ENCODE measurements at regions not wholly inside any gene's neighbourhood (a gene's known extent, or its start where the extent isn't known, plus 50 kb on each side); places are given as distances from the start of the nearest gene placed in this dataset.
"Not testable (repeated sequence)": the region's sequence is repeated elsewhere in the genome, so short reads cannot be mapped to it uniquely, and the experiment has no call there.

GRCh38 chrX:47302396-47302795 lies 68.0 kb upstream of the ZNF157 start:
- DNase-seq = no peak
- no peak overlapping the region for H3K27ac Mint-ChIP-seq

GRCh38 chrX:47306471-47307023 lies 63.8 kb upstream of the ZNF157 start:
- H3K4me3 Mint-ChIP-seq; H3K4me1 Mint-ChIP-seq (ENCODE audit: low read depth); DNase-seq; H3K9me3 Mint-ChIP-seq; H3K27ac Mint-ChIP-seq; H3K36me3 Mint-ChIP-seq (ENCODE audit: low read depth): not testable (repeated sequence)
- H3K27me3 Mint-ChIP-seq = peaks cover 50% of the 10 kb centered on the region

More at GRCh38 chrX:47302396-47302795, 68.0 kb upstream of the ZNF157 start:
- H3K9me3 Mint-ChIP-seq = no peaks in the 10 kb centered on the region
- peaks cover 37% of the 10 kb centered on the region for H3K27me3 Mint-ChIP-seq
- H3K4me3 Mint-ChIP-seq = no peak overlapping the region
- no peaks in the 10 kb centered on the region for H3K4me1 Mint-ChIP-seq (ENCODE audit: low read depth)
- no peaks in the 10 kb centered on the region for H3K36me3 Mint-ChIP-seq (ENCODE audit: low read depth)

- peak; percentile 48 for DNase-seq
- no peak overlapping the region for H3K27ac Mint-ChIP-seq
- H3K4me3 Mint-ChIP-seq = no peak overlapping the region
- peaks cover 38% of the 10 kb centered on the region for H3K27me3 Mint-ChIP-seq
- no peaks in the 10 kb centered on the region for H3K4me1 Mint-ChIP-seq (ENCODE audit: low read depth)
- H3K36me3 Mint-ChIP-seq (ENCODE audit: low read depth) = no peaks in the 10 kb centered on the region
- no peaks in the 10 kb centered on the region for H3K9me3 Mint-ChIP-seq
These were observed 58.2 kb upstream of the ZNF157 start for GRCh38 chrX:47311932-47312774.

- Mint-ChIP-seq H3K9me3 (no peaks in the 10 kb centered on the region), H3K36me3 (ENCODE audit: low read depth) (no peaks in the 10 kb centered on the region), H3K4me3 (no peak overlapping the region), H3K4me1 (ENCODE audit: low read depth) (no peaks in the 10 kb centered on the region), H3K27me3 (peaks cover 40% of the 10 kb centered on the region), H3K27ac (no peak overlapping the region)
- no peak for DNase-seq
These were observed 57.3 kb upstream of the ZNF157 start for GRCh38 chrX:47313056-47313455.

DNA sequence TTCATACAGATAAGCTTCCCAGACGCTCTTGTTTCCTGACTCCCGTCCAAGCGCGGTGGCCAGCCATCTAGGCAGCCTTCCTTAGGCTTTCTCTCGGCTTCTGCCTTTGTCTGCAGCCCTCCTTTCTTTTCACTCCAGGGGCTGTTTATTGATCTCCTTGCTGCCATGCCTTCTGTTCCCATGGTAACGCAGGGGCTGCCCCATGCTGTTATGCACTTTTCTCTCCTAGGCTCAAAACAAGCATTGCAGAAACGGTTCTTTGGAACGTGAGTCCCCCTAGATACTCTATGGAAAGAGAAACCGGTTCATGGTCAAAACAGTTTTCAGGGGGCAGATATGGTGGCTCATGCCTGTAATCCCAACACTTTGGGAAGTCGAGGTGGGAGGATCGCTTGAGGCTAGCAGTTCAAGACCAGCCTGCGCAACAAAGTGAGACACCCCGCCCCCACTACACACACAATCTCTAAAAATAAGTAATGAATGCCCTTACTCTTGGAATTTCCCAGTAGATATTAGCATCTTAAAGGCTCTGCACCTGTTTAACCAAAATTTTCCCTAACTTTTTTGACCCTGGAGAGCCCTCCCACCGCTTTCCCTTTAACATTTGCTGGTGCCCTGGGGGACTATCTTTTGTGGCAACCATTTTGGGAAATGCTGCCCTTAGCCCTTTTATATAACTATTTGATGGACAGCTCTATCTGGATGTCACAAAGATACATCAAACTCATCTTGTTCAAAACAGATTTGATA lies 53.9 kb upstream of the ZNF157 start:
- no peak for DNase-seq
- Mint-ChIP-seq H3K9me3 (no peaks in the 10 kb centered on the region), H3K4me3 (no peak overlapping the region)

More for the DNA sequence above, 53.9 kb upstream of the ZNF157 start:
- no peaks in the 10 kb centered on the region for H3K36me3 Mint-ChIP-seq (ENCODE audit: low read depth)
- H3K27me3 Mint-ChIP-seq = peaks cover 30% of the 10 kb centered on the region
- no peak overlapping the region for H3K27ac Mint-ChIP-seq
- H3K4me1 Mint-ChIP-seq (ENCODE audit: low read depth) = no peaks in the 10 kb centered on the region
